ENCODE measurements at regions not wholly inside any gene's neighbourhood (a gene's known extent, or its start where the extent isn't known, plus 50 kb on each side); places are given as distances from the start of the nearest gene placed in this dataset.

GRCh38 chr2:228549441-228550007, 368.0 kb upstream of the SPHKAP start:
- Histone ChIP-seq H3F3A (ENCODE audit: low read depth) (no peaks in the 10 kb centered on the region), H3K4me1 (ENCODE audit: insufficient read depth, low read length, poor library complexity, severe bottlenecking) (no peaks in the 10 kb centered on the region), H3K9me2 (replicated peaks; ENCODE audit: low read depth, low read length) (no peaks in the 10 kb centered on the region), H3K9me3 (ENCODE audit: insufficient read depth, low read depth, low read length) (no peaks in the 10 kb centered on the region), H3K9ac (ENCODE audit: low read depth, low read length, poor library complexity, severe bottlenecking) (no peak overlapping the region), H4K20me1 (ENCODE audit: insufficient read depth, low read length, poor library complexity, severe bottlenecking) (no peaks in the 10 kb centered on the region), H3K27me3 (ENCODE audit: insufficient read depth, low read length, poor library complexity, severe bottlenecking) (no peaks in the 10 kb centered on the region), H3K79me2 (ENCODE audit: insufficient read depth, low read length) (no peaks in the 10 kb centered on the region), H3K4me2 (ENCODE audit: low read depth, low read length, poor library complexity, severe bottlenecking) (no peak overlapping the region), H3K4me3 (ENCODE audit: low read length, poor library complexity, severe bottlenecking) (no peak overlapping the region), H3K36me3 (ENCODE audit: insufficient read depth, low read length) (no peaks in the 10 kb centered on the region), H2AFZ (ENCODE audit: low read length) (no peak overlapping the region)
- TF ChIP-seq EZH2phosphoT487 (IDR thresholded peaks at IDR 0.05; ENCODE audit: borderline replicate concordance) (no peak), CTCF (conservative IDR thresholded peaks at IDR 0.05; ENCODE audit: low read length) (no peak)

- Histone ChIP-seq H3K27me3 (ENCODE audit: insufficient read depth, low read length, poor library complexity, severe bottlenecking) (no peaks in the 10 kb centered on the region), H3K4me2 (ENCODE audit: low read depth, low read length, poor library complexity, severe bottlenecking) (no peak overlapping the region), H3K9me2 (replicated peaks; ENCODE audit: low read depth, low read length) (no peaks in the 10 kb centered on the region), H3K4me1 (ENCODE audit: insufficient read depth, low read length, poor library complexity, severe bottlenecking) (no peaks in the 10 kb centered on the region), H3K9ac (ENCODE audit: low read depth, low read length, poor library complexity, severe bottlenecking) (no peak overlapping the region), H3K4me3 (ENCODE audit: low read length, poor library complexity, severe bottlenecking) (no peak overlapping the region), H2AFZ (ENCODE audit: low read length) (no peak overlapping the region), H3K36me3 (ENCODE audit: insufficient read depth, low read length) (no peaks in the 10 kb centered on the region), H3F3A (ENCODE audit: low read depth) (no peaks in the 10 kb centered on the region), H4K20me1 (ENCODE audit: insufficient read depth, low read length, poor library complexity, severe bottlenecking) (no peaks in the 10 kb centered on the region), H3K9me3 (ENCODE audit: insufficient read depth, low read depth, low read length) (no peaks in the 10 kb centered on the region), H3K79me2 (ENCODE audit: insufficient read depth, low read length) (no peaks in the 10 kb centered on the region)
- TF ChIP-seq CTCF (conservative IDR thresholded peaks at IDR 0.05; ENCODE audit: low read length) (no peak), EZH2phosphoT487 (IDR thresholded peaks at IDR 0.05; ENCODE audit: borderline replicate concordance) (no peak)
Measured at GRCh38 chr2:228548230-228548629, 366.7 kb upstream of the SPHKAP start.

- Histone ChIP-seq H2AFZ (ENCODE audit: low read length) (no peak overlapping the region), H3K36me3 (ENCODE audit: insufficient read depth, low read length) (no peaks in the 10 kb centered on the region), H3F3A (ENCODE audit: low read depth) (no peaks in the 10 kb centered on the region), H4K20me1 (ENCODE audit: insufficient read depth, low read length, poor library complexity, severe bottlenecking) (no peaks in the 10 kb centered on the region), H3K4me3 (ENCODE audit: low read length, poor library complexity, severe bottlenecking) (no peak overlapping the region), H3K9me2 (replicated peaks; ENCODE audit: low read depth, low read length) (no peaks in the 10 kb centered on the region), H3K4me1 (ENCODE audit: insufficient read depth, low read length, poor library complexity, severe bottlenecking) (no peaks in the 10 kb centered on the region), H3K27me3 (ENCODE audit: insufficient read depth, low read length, poor library complexity, severe bottlenecking) (no peaks in the 10 kb centered on the region), H3K9me3 (ENCODE audit: insufficient read depth, low read depth, low read length) (no peaks in the 10 kb centered on the region), H3K9ac (ENCODE audit: low read depth, low read length, poor library complexity, severe bottlenecking) (no peak overlapping the region), H3K79me2 (ENCODE audit: insufficient read depth, low read length) (no peaks in the 10 kb centered on the region), H3K4me2 (ENCODE audit: low read depth, low read length, poor library complexity, severe bottlenecking) (no peak overlapping the region)
- TF ChIP-seq EZH2phosphoT487 (IDR thresholded peaks at IDR 0.05; ENCODE audit: borderline replicate concordance): no peak
- no peak for TF ChIP-seq CTCF (conservative IDR thresholded peaks at IDR 0.05; ENCODE audit: low read length)
Measured at GRCh38 chr2:228545748-228546145, 364.3 kb upstream of the SPHKAP start.

Measured in Loucy (cell line).